Smooth muscle cell (in vitro differentiated cells): ENCODE measurements at regions not wholly inside any gene's neighbourhood (a gene's known extent, or its start where the extent isn't known, plus 50 kb on each side); places are given as distances from the start of the nearest gene placed in this dataset.

Source experiments
- DNase-seq: peaks from one replicate; lab custom pipeline; 2025; ENCODE audit not compliant: unreplicated experiment; lab: John Stamatoyannopoulos, UW
- H2AFZ ChIP-seq: fragments of 200-600 bp; sonication (generic); 2 replicates; pipeline ENCODE4 v1.6.0; 2016; ENCODE audit warnings: antibody characterized with exemption, low read depth, mild to moderate bottlenecking
- H3F3A ChIP-seq: fragments of 200-600 bp; sonication (generic); 2 replicates; pipeline ENCODE4 v1.6.0; 2017; ENCODE audit warnings: antibody characterized with exemption, low read depth
- H3K27ac ChIP-seq: fragments of 200-600 bp; sonication (generic); 2 replicates; pipeline ENCODE4 v1.5.1; 2016; ENCODE audit warnings: low read depth, mild to moderate bottlenecking
- H3K27me3 ChIP-seq: fragments of 200-600 bp; sonication (generic); 2 replicates; pipeline ENCODE4 v1.6.1; 2016; ENCODE audit warnings: low read depth, mild to moderate bottlenecking
- H3K36me3 ChIP-seq: fragments of 200-600 bp; sonication (generic); 2 replicates; pipeline ENCODE4 v1.5.1; 2016; ENCODE audit warnings: low read depth
- H3K4me1 ChIP-seq: fragments of 200-600 bp; sonication (generic); 2 replicates; pipeline ENCODE4 v1.5.1; 2016; ENCODE audit warnings: low read depth
- H3K4me2 ChIP-seq: fragments of 200-600 bp; sonication (generic); 2 replicates; pipeline ENCODE4 v1.6.0; 2016; ENCODE audit warnings: mild to moderate bottlenecking
- H3K4me3 ChIP-seq: fragments of 200-600 bp; sonication (generic); 2 replicates; pipeline ENCODE4 v1.5.1; 2016; ENCODE audit warnings: mild to moderate bottlenecking
- H3K79me2 ChIP-seq: fragments of 200-600 bp; sonication (generic); 2 replicates; pipeline ENCODE4 v1.6.0; 2016; ENCODE audit warnings: low read depth, mild to moderate bottlenecking
- H3K9ac ChIP-seq: fragments of 200-600 bp; sonication (generic); 2 replicates; pipeline ENCODE4 v1.6.0; 2016; ENCODE audit warnings: low read depth
- H3K9me3 ChIP-seq: fragments of 200-600 bp; sonication (generic); replicated peaks from 2 replicates; pipeline ENCODE4 v1.5.1; 2016; ENCODE audit warnings: low read depth
- H4K20me1 ChIP-seq: fragments of 200-600 bp; sonication (generic); 2 replicates; pipeline ENCODE4 v1.6.0; 2016; ENCODE audit warnings: low read depth
- WGBS: methylation state at CpG from one replicate; pipeline ENCODE4 v1.1.7; 2016; ENCODE audit warnings: low lambda C conversion rate; 5-methylcytosine and 5-hydroxymethylcytosine counted together
- TF ChIP-seq, protein P1 (sequence below): fragments of 200-600 bp; sonication (generic); IDR thresholded peaks from 2 replicates; pipeline ENCODE4 v1.5.1; 2017; ENCODE audit warnings: borderline replicate concordance, mild to moderate bottlenecking, antibody characterized with exemption; ENCODE audit not compliant: insufficient read depth, poor library complexity, severe bottlenecking

GRCh38 chr5:143733665-143734455 lies 78.1 kb upstream of the HMHB1 start:
- H2AFZ ChIP-seq = no peak overlapping the region
- 92% methylated on average over 6 of the region's 6 CpGs for WGBS
- H4K20me1 ChIP-seq = no peaks in the 10 kb centered on the region
- no peak for DNase-seq
- H3F3A ChIP-seq = no peaks in the 10 kb centered on the region
- H3K9ac ChIP-seq = no peak overlapping the region
- H3K4me3 ChIP-seq = no peak overlapping the region
- H3K4me1 ChIP-seq = no peaks in the 10 kb centered on the region
- H3K79me2 ChIP-seq = no peaks in the 10 kb centered on the region
- H3K9me3 ChIP-seq = no peaks in the 10 kb centered on the region
- H3K4me2 ChIP-seq = no peak overlapping the region
- TF ChIP-seq, protein P1, sequence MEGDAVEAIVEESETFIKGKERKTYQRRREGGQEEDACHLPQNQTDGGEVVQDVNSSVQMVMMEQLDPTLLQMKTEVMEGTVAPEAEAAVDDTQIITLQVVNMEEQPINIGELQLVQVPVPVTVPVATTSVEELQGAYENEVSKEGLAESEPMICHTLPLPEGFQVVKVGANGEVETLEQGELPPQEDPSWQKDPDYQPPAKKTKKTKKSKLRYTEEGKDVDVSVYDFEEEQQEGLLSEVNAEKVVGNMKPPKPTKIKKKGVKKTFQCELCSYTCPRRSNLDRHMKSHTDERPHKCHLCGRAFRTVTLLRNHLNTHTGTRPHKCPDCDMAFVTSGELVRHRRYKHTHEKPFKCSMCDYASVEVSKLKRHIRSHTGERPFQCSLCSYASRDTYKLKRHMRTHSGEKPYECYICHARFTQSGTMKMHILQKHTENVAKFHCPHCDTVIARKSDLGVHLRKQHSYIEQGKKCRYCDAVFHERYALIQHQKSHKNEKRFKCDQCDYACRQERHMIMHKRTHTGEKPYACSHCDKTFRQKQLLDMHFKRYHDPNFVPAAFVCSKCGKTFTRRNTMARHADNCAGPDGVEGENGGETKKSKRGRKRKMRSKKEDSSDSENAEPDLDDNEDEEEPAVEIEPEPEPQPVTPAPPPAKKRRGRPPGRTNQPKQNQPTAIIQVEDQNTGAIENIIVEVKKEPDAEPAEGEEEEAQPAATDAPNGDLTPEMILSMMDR = no peak
- H3K36me3 ChIP-seq = no peaks in the 10 kb centered on the region
- H3K27ac ChIP-seq = no peak overlapping the region
- H3K27me3 ChIP-seq = peaks cover 4% of the 10 kb centered on the region

- no peaks in the 10 kb centered on the region for H3K4me1 ChIP-seq
- peaks cover 4% of the 10 kb centered on the region for H3K27me3 ChIP-seq
- H3K9ac ChIP-seq = no peak overlapping the region
- H3K9me3 ChIP-seq = no peaks in the 10 kb centered on the region
- H4K20me1 ChIP-seq = no peaks in the 10 kb centered on the region
- no peaks in the 10 kb centered on the region for H3K36me3 ChIP-seq
- H2AFZ ChIP-seq = no peak overlapping the region
- no peaks in the 10 kb centered on the region for H3F3A ChIP-seq
- no peak for DNase-seq
- WGBS = 100% methylated on average over 1 of the region's 1 CpG
- H3K27ac ChIP-seq = no peak overlapping the region
- H3K4me2 ChIP-seq = no peak overlapping the region
- H3K4me3 ChIP-seq = no peak overlapping the region
- H3K79me2 ChIP-seq = no peaks in the 10 kb centered on the region
- TF ChIP-seq, protein P1 = no peak
Observed at GRCh38 chr5:143732402-143732801, 79.6 kb upstream of the HMHB1 start.

DNA sequence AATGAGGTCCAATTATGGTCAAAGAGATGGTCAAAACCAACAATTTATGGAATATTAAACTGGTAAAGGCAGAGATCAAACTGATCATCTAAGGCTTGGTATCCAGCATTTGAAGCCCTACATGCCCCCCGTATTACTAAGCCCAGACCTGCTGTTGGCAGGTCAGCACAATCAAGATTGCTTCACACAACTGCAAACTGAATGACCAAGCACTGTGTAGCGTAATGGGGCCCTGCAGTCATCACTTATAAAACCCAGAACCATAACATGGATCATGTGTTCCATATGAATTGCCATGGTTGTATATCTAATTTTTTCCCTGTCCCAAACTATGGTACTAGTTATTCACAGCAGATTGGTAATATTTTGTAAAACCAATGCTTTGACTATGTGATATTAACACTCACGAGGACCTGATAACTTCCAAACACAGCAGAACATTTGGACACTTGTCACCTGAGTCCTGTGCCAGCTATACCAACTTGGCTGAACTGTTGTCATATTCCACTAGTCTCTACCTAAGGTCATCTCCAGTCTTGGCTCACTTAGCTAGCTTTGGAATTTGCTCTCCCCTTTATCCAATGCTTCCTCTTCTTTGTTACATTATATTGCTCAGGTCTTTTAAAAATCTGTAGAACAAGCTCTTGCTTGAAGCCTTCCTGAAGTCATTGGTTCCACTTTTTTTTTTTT lies 81.7 kb upstream of the HMHB1 start:
- TF ChIP-seq, protein P1 = no peak
- no peak overlapping the region for H3K9ac ChIP-seq
- peaks cover 3% of the 10 kb centered on the region for H3K9me3 ChIP-seq
- H3F3A ChIP-seq = no peaks in the 10 kb centered on the region
- no peak for DNase-seq
- H3K27me3 ChIP-seq = peaks cover 4% of the 10 kb centered on the region
- no peaks in the 10 kb centered on the region for H3K4me1 ChIP-seq
- 92% methylated on average over 3 of the region's 3 CpGs for WGBS
- H3K79me2 ChIP-seq = no peaks in the 10 kb centered on the region
- H2AFZ ChIP-seq = no peak overlapping the region
- no peak overlapping the region for H3K4me3 ChIP-seq
- H4K20me1 ChIP-seq = no peaks in the 10 kb centered on the region
- no peak overlapping the region for H3K27ac ChIP-seq
- H3K4me2 ChIP-seq = no peak overlapping the region
- H3K36me3 ChIP-seq = no peaks in the 10 kb centered on the region
